ENCODE measurements at regions not wholly inside any gene's neighbourhood (a gene's known extent, or its start where the extent isn't known, plus 50 kb on each side); places are given as distances from the start of the nearest gene placed in this dataset.

- TF ChIP-seq CTCF (IDR thresholded peaks at IDR 0.05) (no peak), POLR2A (IDR thresholded peaks at IDR 0.05) (no peak)
These were observed 254.1 kb upstream of the TENM3 start for GRCh38 chr4:181989071-181989470.

All from heart left ventricle (tissue), 13 donors.